Right cardiac atrium (tissue), 5 donors: ENCODE measurements at regions not wholly inside any gene's neighbourhood (a gene's known extent, or its start where the extent isn't known, plus 50 kb on each side); places are given as distances from the start of the nearest gene placed in this dataset.
A peak's percentile ranks its signal among the peaks of the same experiment; 100 is the strongest.

Source experiments
- ATAC-seq, 2 donors: fragments of 200-7000 bp; cut with Tn5 transposase; one replicate each; pipeline versions ENCODE4 v1.8.0 to v1.9.1; 2020; ENCODE audit warnings: moderate library complexity in 2 of 2, mild to moderate bottlenecking in 1 of 2
- DNase-seq, 3 donors: peaks; one replicate each; pipeline ENCODE4 v3.0.0-alpha.2; 2020
- H3K27ac ChIP-seq: one replicate; pipeline ENCODE4 v1.5.1; 2013; ENCODE audit warnings: mild to moderate bottlenecking, low read length, control low read depth, moderate library complexity
- H3K27me3 ChIP-seq: one replicate; pipeline ENCODE4 v1.6.1; 2013; ENCODE audit not compliant: control insufficient read depth, insufficient read depth
- H3K4me1 ChIP-seq: one replicate; pipeline ENCODE4 v1.6.1; 2013; ENCODE audit warnings: low read length; ENCODE audit not compliant: control insufficient read depth, insufficient read depth
- H3K4me3 ChIP-seq: one replicate; pipeline ENCODE4 v1.5.1; 2013; ENCODE audit warnings: low read length, control low read depth
- H3K9me3 ChIP-seq: one replicate; pipeline ENCODE4 v1.6.1; 2013; ENCODE audit warnings: low read length; ENCODE audit not compliant: control insufficient read depth
- WGBS: extraction: QIAGEN DNeasy Blood & Tissue Kit; methylation state at CpG from one replicate; pipeline ENCODE4 v1.1.7; 2013; 5-methylcytosine and 5-hydroxymethylcytosine counted together
- intact Hi-C, 4 donors: fragments of 100-400 bp; cut with DNase I; formaldehyde crosslinking; loops; one replicate each; pipeline versions ENCODE4 v1.11.0 to v1.14.0; 2022 to 2023
- donor health status: healthy with polysubstance abuse.
- donor health status: DM: no; HTN: yes; CAD: no.
- donor health status: DM: no; HTN: no; CAD: no.
- donor health status: DM: no; HTN: yes; CAD: no; lungs with severe emphysema.
- donor health status: DM: yes; HTN: yes; CAD: no.

DNA sequence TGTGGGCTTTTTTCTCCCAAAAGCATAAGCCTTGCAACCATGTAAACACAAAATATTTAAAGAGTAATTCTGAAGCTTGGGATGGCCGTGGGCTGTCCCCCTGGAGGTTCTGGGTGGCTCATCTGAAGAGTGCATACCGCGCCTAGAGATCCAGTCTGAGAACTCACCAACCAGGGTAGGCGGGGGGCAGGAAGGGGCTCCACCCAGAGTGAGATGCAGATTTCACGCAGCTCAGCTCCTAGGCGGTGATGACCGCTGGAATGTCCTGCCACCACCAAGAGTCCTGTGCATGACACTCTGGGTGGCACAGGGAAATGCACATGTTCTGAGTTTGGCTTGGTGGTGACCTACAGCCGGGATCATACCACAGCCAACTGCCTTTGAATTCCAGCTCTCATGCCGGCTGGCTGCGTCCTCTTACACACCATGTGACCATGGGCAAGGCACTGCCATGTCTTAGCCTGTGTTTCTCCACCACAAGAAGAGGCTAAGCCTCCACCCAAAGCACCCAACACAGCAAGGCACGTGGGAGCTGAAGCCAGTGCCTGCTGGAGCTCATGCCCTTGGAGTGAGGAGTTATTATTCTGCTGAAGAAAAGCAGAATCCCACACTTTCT, 125.1 kb upstream of the IQSEC1 start:
- H3K27ac ChIP-seq: no peak overlapping the region
- no peaks in the 10 kb centered on the region for H3K9me3 ChIP-seq
- no peaks in the 10 kb centered on the region for H3K27me3 ChIP-seq
- DNase-seq: peak in 1 of 3 donors; percentile 29
- no peak overlapping the region for H3K4me3 ChIP-seq
- WGBS: 85% methylated on average over 11 of the region's 11 CpGs
- intact Hi-C loops: no loop called here
- no peaks in the 10 kb centered on the region for H3K4me1 ChIP-seq
- ATAC-seq: no peak

DNA sequence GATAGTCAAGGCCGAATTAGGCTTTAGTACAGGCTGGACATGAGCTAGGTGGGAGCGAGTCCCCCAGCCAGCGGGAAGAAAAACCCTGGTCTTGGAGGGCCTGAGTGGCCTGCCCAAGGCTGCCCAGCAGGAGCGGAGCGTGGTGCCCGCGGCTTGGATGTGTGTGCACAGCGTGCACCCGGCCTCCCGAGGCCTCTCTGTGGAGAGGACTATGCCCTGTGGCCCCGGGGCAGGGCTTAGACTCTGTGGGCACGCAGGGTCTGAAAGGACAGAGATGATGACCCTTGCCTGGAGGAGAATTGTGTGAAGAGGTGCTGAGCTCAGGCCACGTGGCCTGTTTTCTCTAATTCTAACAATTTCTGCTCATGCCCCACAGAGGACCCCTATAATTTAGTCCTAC, 124.6 kb upstream of the IQSEC1 start:
- Histone ChIP-seq H3K27ac (no peak overlapping the region), H3K9me3 (no peaks in the 10 kb centered on the region), H3K4me1 (no peaks in the 10 kb centered on the region), H3K4me3 (no peak overlapping the region), H3K27me3 (no peaks in the 10 kb centered on the region)
- ATAC-seq: no peak
- DNase-seq: peak in 1 of 3 donors; percentile 47
- intact Hi-C loops: no loop called here
- WGBS: 94% methylated on average over 13 of the region's 13 CpGs

DNA sequence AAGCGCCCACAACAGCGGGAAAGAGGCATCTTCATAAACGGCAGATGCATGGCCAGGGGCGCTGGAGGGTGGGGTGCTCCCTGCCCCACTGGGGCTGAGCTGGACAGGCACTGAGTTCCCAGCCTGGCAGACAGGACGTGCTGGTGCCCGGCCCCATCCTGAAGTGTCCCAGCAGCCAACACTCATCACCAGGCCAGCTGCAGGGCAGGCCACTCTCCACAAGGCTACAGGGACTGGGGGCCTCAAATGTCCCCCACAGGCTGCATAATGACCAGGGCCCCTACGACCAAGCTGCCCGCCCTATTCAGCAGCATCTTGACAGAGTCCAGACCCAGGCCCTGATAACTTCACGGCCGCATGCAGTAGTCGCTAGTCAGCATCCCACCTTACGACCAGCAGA, 124.1 kb upstream of the IQSEC1 start:
- 79% methylated on average over 12 of the region's 12 CpGs for WGBS
- H3K4me1 ChIP-seq: no peaks in the 10 kb centered on the region
- intact Hi-C loops: no loop called here
- ATAC-seq (no peak), DNase-seq (no peak)
- no peak overlapping the region for H3K4me3 ChIP-seq
- H3K9me3 ChIP-seq: no peaks in the 10 kb centered on the region
- no peak overlapping the region for H3K27ac ChIP-seq
- no peaks in the 10 kb centered on the region for H3K27me3 ChIP-seq

DNA sequence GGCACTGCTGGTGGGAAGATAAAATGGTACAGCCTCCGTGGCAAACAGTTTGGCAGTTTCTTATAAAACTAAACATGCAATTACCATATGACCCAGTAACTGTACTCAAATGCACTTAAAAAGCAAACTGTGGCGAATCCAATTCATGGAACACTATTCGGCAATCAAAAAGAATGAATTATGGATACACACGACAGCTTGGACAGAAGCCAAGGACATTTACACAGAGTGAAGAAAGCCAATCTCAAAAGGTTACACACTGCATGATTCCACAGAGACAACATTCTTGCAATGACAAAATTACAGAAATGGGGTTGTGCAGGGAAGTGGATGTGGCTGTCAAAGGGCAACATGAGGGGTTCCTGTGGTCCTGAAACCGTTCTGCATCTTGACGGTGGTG, 122.1 kb upstream of the IQSEC1 start:
- DNase-seq (no peak), ATAC-seq (no peak)
- intact Hi-C loops: no loop called here
- H3K4me1 ChIP-seq: no peaks in the 10 kb centered on the region
- WGBS: 70% methylated on average over 6 of the region's 6 CpGs
- no peak overlapping the region for H3K4me3 ChIP-seq
- no peak overlapping the region for H3K27ac ChIP-seq
- no peaks in the 10 kb centered on the region for H3K27me3 ChIP-seq
- no peaks in the 10 kb centered on the region for H3K9me3 ChIP-seq

DNA sequence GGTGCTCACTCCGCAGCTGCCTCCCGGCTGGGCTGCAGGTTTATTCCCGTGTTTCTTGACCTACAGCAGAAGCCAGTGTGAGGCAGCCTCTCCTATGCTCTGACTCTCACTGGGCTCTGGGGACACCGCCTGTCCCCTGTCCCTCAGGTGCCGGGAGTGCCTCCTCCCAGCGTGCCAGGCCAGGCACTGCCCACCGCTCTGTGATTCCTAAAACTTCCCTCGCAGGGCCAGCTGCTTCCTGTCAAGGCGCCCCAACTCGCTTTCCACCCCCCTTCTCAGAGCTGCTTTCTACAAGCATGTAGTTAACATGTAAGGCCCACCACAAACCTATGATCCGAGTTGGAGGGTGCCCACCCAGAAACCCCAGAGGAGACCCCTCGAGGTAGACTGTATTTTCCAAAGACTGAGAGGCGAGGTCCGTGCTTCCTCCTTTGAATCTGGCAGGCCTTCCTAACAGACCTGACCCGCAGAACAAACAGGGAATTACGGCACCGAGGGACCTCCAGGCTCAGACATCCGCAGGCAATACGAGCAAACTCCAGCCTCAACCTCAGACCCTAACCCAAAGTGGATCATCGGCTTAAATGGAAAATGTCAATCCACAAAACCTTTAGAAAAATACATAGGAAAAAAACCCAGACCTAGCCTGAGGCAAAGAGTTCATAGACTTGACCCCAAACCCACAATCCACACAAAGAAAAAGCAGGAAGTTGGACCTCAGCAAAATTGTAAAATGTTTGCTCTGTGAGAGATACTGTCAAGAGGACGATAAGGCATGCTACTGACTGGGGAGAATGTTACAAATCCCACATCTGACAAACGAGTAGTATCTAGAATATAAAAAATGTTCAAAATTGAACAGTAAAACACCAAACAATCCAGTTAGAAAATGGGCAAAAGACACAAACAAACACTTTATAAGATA, 121.3 kb upstream of the IQSEC1 start:
- DNase-seq (no peak), ATAC-seq (no peak)
- 73% methylated on average over 22 of the region's 22 CpGs for WGBS
- Histone ChIP-seq H3K27ac (no peak overlapping the region), H3K4me3 (no peak overlapping the region), H3K27me3 (no peaks in the 10 kb centered on the region), H3K9me3 (no peaks in the 10 kb centered on the region), H3K4me1 (no peaks in the 10 kb centered on the region)
- intact Hi-C loops: no loop called here

DNA sequence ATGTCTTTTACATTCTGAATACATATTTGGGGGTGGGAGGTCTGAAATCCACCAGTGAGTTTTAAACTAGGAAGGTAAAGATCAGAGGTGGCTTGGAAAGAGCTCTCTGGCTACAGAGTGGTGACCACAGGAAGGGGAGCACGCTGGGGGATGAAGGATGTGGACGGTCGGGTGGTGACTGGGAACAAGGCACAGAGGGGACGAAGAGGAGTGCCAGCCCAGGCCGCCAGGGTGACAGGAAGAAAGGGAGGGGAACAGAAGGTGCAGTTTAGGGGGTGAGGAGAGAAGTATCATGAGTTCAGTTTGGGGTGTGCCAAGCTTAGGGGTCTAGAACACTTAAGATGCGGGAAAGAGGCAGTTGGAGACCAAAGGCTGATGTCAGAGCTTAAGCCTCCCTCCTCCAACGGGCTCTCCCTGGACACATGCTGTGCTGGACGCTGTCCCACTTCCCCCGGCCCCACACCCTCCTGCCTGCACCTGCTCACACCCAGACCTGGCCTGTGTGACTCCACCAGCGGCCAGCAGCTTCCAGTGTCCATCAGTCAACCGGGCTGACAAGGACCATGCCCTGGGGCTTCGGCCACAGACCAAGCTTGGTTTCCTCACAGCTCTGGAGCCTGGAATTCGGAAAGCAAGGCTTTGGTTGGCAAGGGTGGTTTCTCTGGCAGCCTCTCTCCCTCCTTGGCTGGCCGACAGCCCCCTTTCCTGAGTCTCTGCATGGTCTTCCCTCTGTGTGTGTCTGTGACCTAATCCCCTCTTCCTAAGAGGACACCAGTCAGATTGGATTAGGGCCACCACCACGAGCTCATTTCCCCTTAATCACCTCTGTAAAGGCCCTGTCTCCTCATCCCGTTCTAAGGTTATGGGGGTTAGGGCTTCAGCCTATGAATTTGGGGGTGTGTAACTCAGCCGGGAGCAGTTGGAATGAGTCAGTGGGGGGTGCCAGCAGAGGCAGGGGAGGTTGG, 120.4 kb upstream of the IQSEC1 start:
- peaks cover 2% of the 10 kb centered on the region for H3K4me1 ChIP-seq
- H3K4me3 ChIP-seq: no peak overlapping the region
- intact Hi-C loops: no loop called here
- no peaks in the 10 kb centered on the region for H3K27me3 ChIP-seq
- no peak overlapping the region for H3K27ac ChIP-seq
- WGBS: 58% methylated on average over 17 of the region's 17 CpGs
- ATAC-seq (no peak), DNase-seq (peak in 1 of 3 donors; percentile 36)
- no peaks in the 10 kb centered on the region for H3K9me3 ChIP-seq

DNA sequence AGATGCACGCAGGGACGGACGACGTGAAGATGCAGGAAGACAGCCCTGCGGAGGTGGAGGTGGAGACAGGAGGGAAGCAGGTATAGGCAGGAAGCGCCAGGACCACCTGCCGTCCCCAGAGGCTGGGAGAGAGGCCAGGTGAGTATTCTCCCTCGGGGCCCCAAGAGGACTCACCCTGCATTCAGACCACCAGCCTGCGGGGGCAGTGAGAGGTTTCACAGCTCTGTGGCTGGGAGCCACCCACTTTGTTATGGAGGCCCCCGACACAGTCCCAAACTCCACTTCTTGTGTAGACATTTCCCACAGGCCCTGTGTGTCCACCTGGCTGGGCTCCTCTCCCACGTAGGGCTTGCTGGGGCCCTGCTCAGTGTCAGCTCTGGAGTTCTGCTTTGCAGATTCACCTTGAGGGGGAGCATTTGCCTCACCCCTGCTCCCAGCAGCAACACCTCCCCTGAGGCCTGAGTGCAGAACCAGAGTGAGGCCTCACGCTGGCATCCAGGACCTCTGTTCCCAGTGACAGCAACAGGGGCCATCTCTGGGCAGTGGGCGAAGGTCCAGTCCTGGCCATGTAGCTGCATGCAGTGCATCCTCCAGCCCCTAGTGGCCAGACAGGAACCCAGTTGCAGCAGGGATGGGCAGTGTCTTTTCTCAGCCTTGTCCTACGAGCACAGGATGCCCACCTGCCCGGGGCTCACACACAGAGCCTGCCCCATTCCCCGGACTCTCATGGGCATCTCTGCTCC, 119.4 kb upstream of the IQSEC1 start:
- H3K9me3 ChIP-seq: no peaks in the 10 kb centered on the region
- WGBS: 83% methylated on average over 16 of the region's 16 CpGs
- no peak overlapping the region for H3K4me3 ChIP-seq
- DNase-seq (no peak), ATAC-seq (no peak)
- H3K27me3 ChIP-seq: no peaks in the 10 kb centered on the region
- H3K27ac ChIP-seq: no peak overlapping the region
- peaks cover 2% of the 10 kb centered on the region for H3K4me1 ChIP-seq
- intact Hi-C loops: no loop called here

DNA sequence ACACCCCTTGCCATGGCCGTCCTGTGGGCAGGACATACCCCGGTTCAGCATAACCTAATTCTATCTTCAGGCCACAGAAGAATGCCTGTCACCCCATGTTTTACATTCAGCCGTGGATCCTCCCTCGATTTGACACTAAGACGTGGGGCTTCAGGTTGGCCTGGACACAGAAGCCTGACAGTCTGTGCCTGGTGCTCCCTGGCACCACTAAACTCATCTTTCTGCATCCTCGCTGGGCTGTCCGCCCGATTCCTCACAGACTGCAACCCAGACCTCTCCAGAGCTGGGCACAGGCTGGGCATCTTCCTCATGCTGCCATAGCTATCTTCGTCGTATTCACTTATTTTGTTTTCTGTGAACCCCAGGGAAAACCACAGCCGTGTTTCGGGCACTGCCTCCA, 117.8 kb upstream of the IQSEC1 start:
- Histone ChIP-seq H3K27ac (no peak overlapping the region), H3K27me3 (no peaks in the 10 kb centered on the region), H3K4me3 (no peak overlapping the region), H3K4me1 (peaks cover 2% of the 10 kb centered on the region), H3K9me3 (no peaks in the 10 kb centered on the region)
- intact Hi-C loops: no loop called here
- WGBS: 93% methylated on average over 12 of the region's 12 CpGs
- ATAC-seq: no peak
- DNase-seq: no peak

DNA sequence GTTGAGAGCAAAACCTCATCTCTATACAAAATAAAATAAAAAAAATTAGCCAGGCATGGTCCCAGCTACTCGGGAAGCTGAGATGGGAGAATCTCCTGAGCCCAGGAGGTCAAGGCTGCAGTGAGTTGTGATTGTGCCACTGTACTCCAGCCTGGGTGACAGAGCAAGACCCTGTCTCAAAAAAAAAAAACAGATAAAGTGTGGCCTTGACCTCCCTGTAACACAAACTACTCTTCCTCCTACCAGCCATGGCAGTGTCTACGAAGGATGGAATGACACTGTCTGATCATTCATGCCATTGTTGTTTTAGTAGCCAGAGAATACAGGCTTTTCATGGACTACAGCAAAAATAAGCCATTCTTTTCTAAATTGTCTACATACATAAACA, 117.1 kb upstream of the IQSEC1 start:
- intact Hi-C loops: no loop called here
- Histone ChIP-seq H3K4me3 (no peak overlapping the region), H3K27me3 (no peaks in the 10 kb centered on the region), H3K27ac (no peak overlapping the region), H3K9me3 (no peaks in the 10 kb centered on the region), H3K4me1 (peaks cover 2% of the 10 kb centered on the region)
- WGBS: 81% methylated on average over 2 of the region's 2 CpGs
- no peak for DNase-seq
- ATAC-seq: no peak

DNA sequence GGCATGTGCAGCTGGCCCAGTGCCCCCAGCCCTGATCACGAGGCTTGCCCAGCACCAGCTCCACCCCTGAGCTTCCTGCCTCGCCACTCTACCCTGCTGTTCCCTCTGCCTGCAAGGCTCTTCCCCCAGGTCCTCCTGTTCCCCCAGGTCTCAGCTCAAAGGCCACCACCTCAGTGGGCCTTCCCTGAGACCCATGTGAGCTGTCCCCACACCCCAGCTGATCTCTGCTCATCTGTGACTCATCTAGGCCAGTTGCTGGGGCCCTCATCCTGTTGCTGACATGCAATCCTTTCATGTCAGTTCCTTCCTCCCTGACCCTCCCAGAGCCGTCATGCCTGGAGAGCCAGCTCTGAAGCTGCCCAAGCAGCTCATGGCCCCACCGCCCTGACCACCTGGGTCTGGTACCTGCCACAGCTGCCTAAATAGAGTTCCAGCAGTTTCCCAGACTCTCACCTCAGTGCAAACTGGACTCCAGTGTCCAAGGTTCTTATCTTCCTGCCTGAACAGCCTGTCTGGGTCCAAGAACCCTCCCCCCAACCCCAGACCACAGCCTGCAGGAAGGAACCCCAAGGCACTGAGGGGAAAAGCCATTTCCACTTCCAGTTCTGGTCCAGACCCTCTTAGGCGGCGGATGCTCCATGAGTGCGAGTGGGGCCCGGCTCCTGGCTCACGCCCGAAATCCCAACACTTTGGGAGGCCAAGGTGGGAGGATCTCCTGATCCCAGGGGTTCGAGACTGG, 116.6 kb upstream of the IQSEC1 start:
- H3K4me3 ChIP-seq: no peak overlapping the region
- H3K9me3 ChIP-seq: no peaks in the 10 kb centered on the region
- ATAC-seq (peak in 1 of 2 donors; percentile 54), DNase-seq (no peak)
- H3K4me1 ChIP-seq: peaks cover 2% of the 10 kb centered on the region
- 67% methylated on average over 11 of the region's 11 CpGs for WGBS
- intact Hi-C loops: no loop called here
- no peak overlapping the region for H3K27ac ChIP-seq
- no peaks in the 10 kb centered on the region for H3K27me3 ChIP-seq
